ENCODE measurements at regions not wholly inside any gene's neighbourhood (a gene's known extent, or its start where the extent isn't known, plus 50 kb on each side); places are given as distances from the start of the nearest gene placed in this dataset.
A peak's percentile ranks its signal among the peaks of the same experiment; 100 is the strongest.

DNA sequence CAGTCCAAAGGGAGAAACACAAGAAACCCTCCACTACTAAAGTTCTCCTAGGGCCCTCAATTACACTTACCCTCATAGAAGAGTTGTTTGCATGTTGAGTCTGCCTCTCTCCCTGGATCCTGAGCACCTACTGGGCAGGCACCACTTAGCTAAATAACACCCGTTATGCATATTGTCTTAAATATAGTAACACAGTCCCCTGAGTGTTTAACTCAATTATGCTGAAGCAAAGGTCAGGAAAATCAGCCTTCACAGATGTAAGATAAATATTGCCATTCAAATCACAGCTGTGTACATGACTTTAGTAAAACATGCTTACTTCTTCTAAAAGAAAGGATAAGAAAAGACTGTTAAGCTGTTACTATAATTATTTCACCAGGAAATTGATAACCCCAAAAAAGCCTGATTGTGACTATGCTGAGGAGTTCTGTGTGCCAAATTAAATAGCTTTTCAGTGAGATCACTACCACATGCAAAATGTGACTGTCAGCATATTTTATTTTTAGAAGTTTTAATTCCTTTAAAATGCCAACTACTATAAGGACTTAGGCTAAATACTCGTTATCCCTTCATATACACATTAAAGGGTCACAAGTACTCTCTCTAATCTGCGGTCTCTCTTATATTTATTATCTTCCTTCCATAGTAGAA is 733.9 kb upstream of the PHF14 start:
- H4K5ac ChIP-seq (ENCODE audit: insufficient read length, low read depth, low read length) = no peak overlapping the region
- H3K79me1 ChIP-seq (ENCODE audit: insufficient read depth, low read depth, low read length, poor library complexity, severe bottlenecking) = no peaks in the 10 kb centered on the region
- no peak overlapping the region for H2BK12ac ChIP-seq (ENCODE audit: insufficient read length, low read depth, low read length)
- no peak overlapping the region for H2BK15ac ChIP-seq (ENCODE audit: low read depth, low read length)
- H3K27me3 Mint-ChIP-seq (ENCODE audit: low read depth) = no peaks in the 10 kb centered on the region; the same call in 1 of the 2 replicates
- H4K8ac ChIP-seq (replicated peaks; ENCODE audit: insufficient read length, low read depth, low read length) = no peak overlapping the region
- no peak overlapping the region for H2AFZ ChIP-seq (ENCODE audit: low read length)
- no peaks in the 10 kb centered on the region for H3K23me2 ChIP-seq (ENCODE audit: insufficient read length, low read depth, low read length, poor library complexity, severe bottlenecking)
- H3K36me3 Mint-ChIP-seq (ENCODE audit: insufficient read depth in 1 of 3, low read depth in 3 of 3) = no peaks in the 10 kb centered on the region
- H3K9me3 ChIP-seq (ENCODE audit: control insufficient read depth, low read depth, low read length) = no peaks in the 10 kb centered on the region
- H3K9ac ChIP-seq (ENCODE audit: extremely low read depth, insufficient read length, low read length) = no peak overlapping the region
- H2BK5ac ChIP-seq (ENCODE audit: insufficient read length, low read length) = no peak overlapping the region
- no peaks in the 10 kb centered on the region for H3K79me2 ChIP-seq (ENCODE audit: insufficient read depth, low read length)
- no peak overlapping the region for H3K4ac ChIP-seq (ENCODE audit: low read depth, low read length)
- H3K27me3 ChIP-seq (ENCODE audit: insufficient read depth, low read length) = no peaks in the 10 kb centered on the region
- H4K91ac ChIP-seq (ENCODE audit: insufficient read length, low read depth, low read length) = no peak overlapping the region
- peak overlapping the region in 1 of 3 experiments; percentile 13; a peak in 2 of 7 replicates for H3K27ac Mint-ChIP-seq
- TF ChIP-seq, protein P1, sequence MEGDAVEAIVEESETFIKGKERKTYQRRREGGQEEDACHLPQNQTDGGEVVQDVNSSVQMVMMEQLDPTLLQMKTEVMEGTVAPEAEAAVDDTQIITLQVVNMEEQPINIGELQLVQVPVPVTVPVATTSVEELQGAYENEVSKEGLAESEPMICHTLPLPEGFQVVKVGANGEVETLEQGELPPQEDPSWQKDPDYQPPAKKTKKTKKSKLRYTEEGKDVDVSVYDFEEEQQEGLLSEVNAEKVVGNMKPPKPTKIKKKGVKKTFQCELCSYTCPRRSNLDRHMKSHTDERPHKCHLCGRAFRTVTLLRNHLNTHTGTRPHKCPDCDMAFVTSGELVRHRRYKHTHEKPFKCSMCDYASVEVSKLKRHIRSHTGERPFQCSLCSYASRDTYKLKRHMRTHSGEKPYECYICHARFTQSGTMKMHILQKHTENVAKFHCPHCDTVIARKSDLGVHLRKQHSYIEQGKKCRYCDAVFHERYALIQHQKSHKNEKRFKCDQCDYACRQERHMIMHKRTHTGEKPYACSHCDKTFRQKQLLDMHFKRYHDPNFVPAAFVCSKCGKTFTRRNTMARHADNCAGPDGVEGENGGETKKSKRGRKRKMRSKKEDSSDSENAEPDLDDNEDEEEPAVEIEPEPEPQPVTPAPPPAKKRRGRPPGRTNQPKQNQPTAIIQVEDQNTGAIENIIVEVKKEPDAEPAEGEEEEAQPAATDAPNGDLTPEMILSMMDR (conservative IDR thresholded peaks at IDR 0.05) = no peak
- no peak for DNase-seq
- no peaks in the 10 kb centered on the region for H4K20me1 ChIP-seq (ENCODE audit: control insufficient read depth, insufficient read depth, insufficient read length)
- peaks cover 0 to 7% of the 10 kb centered on the region in 2 experiments; a peak in 4 of 5 replicates for H3K9me3 Mint-ChIP-seq
- no peak overlapping the region for H3K4me3 Mint-ChIP-seq
- peaks cover 6% of the 10 kb centered on the region in 2 experiments for H3K4me1 Mint-ChIP-seq
- H3K4me2 ChIP-seq (ENCODE audit: insufficient read depth, insufficient read length, low read length) = no peak overlapping the region
- no peak overlapping the region for H2AK5ac ChIP-seq (ENCODE audit: insufficient read length, low read length)
- no peak overlapping the region for H3K18ac ChIP-seq (ENCODE audit: insufficient read length, low read depth, low read length)
- H3K14ac ChIP-seq (ENCODE audit: insufficient read depth, low read length) = no peak overlapping the region
- H3K56ac ChIP-seq (ENCODE audit: insufficient read length, low read depth, low read length) = no peak overlapping the region
- no peak overlapping the region for H3T11ph ChIP-seq (ENCODE audit: low read length)
- no peak overlapping the region for H2BK20ac ChIP-seq (ENCODE audit: low read depth, low read length, poor library complexity, severe bottlenecking)
- no peak overlapping the region for H2BK120ac ChIP-seq (ENCODE audit: low read depth, low read length, poor library complexity, severe bottlenecking)
- WGBS (ENCODE audit: extremely low coverage, insufficient read length, low lambda C conversion rate) = no CpG with 5 or more reads among the region's 3 CpGs
- no peaks in the 10 kb centered on the region for H3K4me1 ChIP-seq (ENCODE audit: insufficient read depth, low read length)
- no peak overlapping the region for H3K27ac ChIP-seq (ENCODE audit: insufficient read length, low read depth, low read length)
- no peak overlapping the region for H3K23ac ChIP-seq (ENCODE audit: insufficient read length, low read depth, low read length)

Measured in H9 (cell line).